Thoracic aorta (tissue), 2 donors: ENCODE measurements at regions not wholly inside any gene's neighbourhood (a gene's known extent, or its start where the extent isn't known, plus 50 kb on each side); places are given as distances from the start of the nearest gene placed in this dataset.

ENCODE experiments used
- ATAC-seq: fragments of 150-250 bp; one replicate; pipeline ENCODE4 v1.8.0; 2017; ENCODE audit warnings: low read depth; ENCODE audit not compliant: insufficient number of reproducible peaks, low FRiP score
- DNase-seq: peaks from one replicate; pipeline ENCODE4 v3.0.0-alpha.2; 2020; ENCODE audit warnings: low spot score
- H3K27ac ChIP-seq, 2 donors: fragments of 200-600 bp; sonication (generic); 1 replicate in 1 of 2; 2 replicates in 1 of 2; pipeline ENCODE4 v1.5.1; 2016; ENCODE audit warnings: mild to moderate bottlenecking in 2 of 2, moderate library complexity in 2 of 2
- H3K27me3 ChIP-seq: fragments of 200-600 bp; sonication (generic); replicated peaks from 2 replicates; pipeline ENCODE4 v1.6.0; 2016; ENCODE audit warnings: mild to moderate bottlenecking; ENCODE audit not compliant: insufficient read depth
- H3K36me3 ChIP-seq: fragments of 200-600 bp; sonication (generic); one replicate; pipeline ENCODE4 v1.5.1; 2016
- H3K4me1 ChIP-seq, 2 donors: fragments of 200-600 bp; sonication (generic); 1 replicate in 1 of 2; 2 replicates in 1 of 2; pipeline versions ENCODE4 v1.5.1 to v1.6.0; 2016; ENCODE audit warnings: low read depth in 2 of 2, mild to moderate bottlenecking in 1 of 2; ENCODE audit not compliant: control insufficient read depth in 1 of 2
- H3K4me3 ChIP-seq: fragments of 200-600 bp; sonication (generic); 2 replicates; pipeline ENCODE4 v1.5.1; 2016; ENCODE audit warnings: mild to moderate bottlenecking
- H3K9me3 ChIP-seq: fragments of 200-600 bp; sonication (generic); 2 replicates; pipeline ENCODE4 v1.5.1; 2016
- CTCF ChIP-seq: fragments of 200-600 bp; sonication (generic); IDR thresholded peaks from one replicate; pipeline ENCODE4 v1.5.1; 2019; ENCODE audit warnings: antibody characterized with exemption

- no peaks in the 10 kb centered on the region for H3K4me1 ChIP-seq
- H3K4me3 ChIP-seq: no peak overlapping the region
- no peaks in the 10 kb centered on the region for H3K27me3 ChIP-seq
- TF ChIP-seq CTCF: no peak
- DNase-seq (no peak), ATAC-seq (no peak)
- no peaks in the 10 kb centered on the region for H3K9me3 ChIP-seq
- no peak overlapping the region for H3K27ac ChIP-seq
- H3K36me3 ChIP-seq: no peaks in the 10 kb centered on the region
Observed at GRCh38 chr2:236941551-236941950, 144.1 kb upstream of the COPS8 start.

GRCh38 chr2:236942554-236942953 is 143.1 kb upstream of the COPS8 start:
- H3K36me3 ChIP-seq: no peaks in the 10 kb centered on the region
- H3K4me1 ChIP-seq: no peaks in the 10 kb centered on the region
- no peaks in the 10 kb centered on the region for H3K27me3 ChIP-seq
- H3K9me3 ChIP-seq: no peaks in the 10 kb centered on the region
- no peak for TF ChIP-seq CTCF
- H3K4me3 ChIP-seq: no peak overlapping the region
- DNase-seq (no peak), ATAC-seq (no peak)
- H3K27ac ChIP-seq: no peak overlapping the region

- H3K9me3 ChIP-seq: no peaks in the 10 kb centered on the region
- H3K4me3 ChIP-seq: no peak overlapping the region
- TF ChIP-seq CTCF: no peak
- ATAC-seq (no peak), DNase-seq (no peak)
- H3K4me1 ChIP-seq: no peaks in the 10 kb centered on the region
- H3K27me3 ChIP-seq: no peaks in the 10 kb centered on the region
- no peak overlapping the region for H3K27ac ChIP-seq
- H3K36me3 ChIP-seq: no peaks in the 10 kb centered on the region
Observed at GRCh38 chr2:236943068-236943467, 142.6 kb upstream of the COPS8 start.

- Histone ChIP-seq H3K27ac (no peak overlapping the region), H3K9me3 (no peaks in the 10 kb centered on the region), H3K36me3 (no peaks in the 10 kb centered on the region), H3K4me1 (no peaks in the 10 kb centered on the region), H3K4me3 (no peak overlapping the region), H3K27me3 (no peaks in the 10 kb centered on the region)
- DNase-seq: no peak
- ATAC-seq: no peak
- no peak for TF ChIP-seq CTCF
Observed at GRCh38 chr2:236943841-236944513, 141.7 kb upstream of the COPS8 start.

GRCh38 chr2:236944561-236944960 is 141.1 kb upstream of the COPS8 start:
- no peak for DNase-seq
- no peak for TF ChIP-seq CTCF
- no peaks in the 10 kb centered on the region for H3K27me3 ChIP-seq
- no peaks in the 10 kb centered on the region for H3K4me1 ChIP-seq
- H3K9me3 ChIP-seq: no peaks in the 10 kb centered on the region
- H3K27ac ChIP-seq: no peak overlapping the region
- H3K4me3 ChIP-seq: no peak overlapping the region
- no peaks in the 10 kb centered on the region for H3K36me3 ChIP-seq
- ATAC-seq: no peak
